ENCODE measurements at regions not wholly inside any gene's neighbourhood (a gene's known extent, or its start where the extent isn't known, plus 50 kb on each side); places are given as distances from the start of the nearest gene placed in this dataset.

DNA sequence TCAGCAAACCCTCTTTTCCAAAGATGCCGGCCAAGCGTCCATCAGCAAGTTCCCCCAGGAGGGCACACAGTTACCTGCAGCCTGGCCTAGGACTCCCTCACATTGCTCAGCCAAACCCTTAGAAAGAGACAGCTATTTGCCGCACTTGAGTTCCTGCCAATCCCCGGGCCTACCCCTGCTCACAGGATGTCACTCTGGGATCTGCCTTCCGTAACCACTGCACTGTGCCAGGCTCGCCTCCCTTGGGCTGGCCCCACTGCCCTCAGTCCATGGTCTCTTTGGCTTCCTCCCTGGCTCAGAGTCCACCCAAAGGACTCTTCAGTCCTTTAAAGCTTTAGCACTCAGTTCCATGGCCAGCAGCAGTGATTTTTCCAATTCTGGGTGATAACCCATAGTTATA is 128.3 kb downstream of the NSG2 start:
- no peak for TF ChIP-seq CTCF (IDR thresholded peaks at IDR 0.05)
- Histone ChIP-seq H3K4me3 (no peak overlapping the region), H3K27ac (no peak overlapping the region)
- peak; percentile 55 for DNase-seq (ENCODE audit: low spot score)

DNA sequence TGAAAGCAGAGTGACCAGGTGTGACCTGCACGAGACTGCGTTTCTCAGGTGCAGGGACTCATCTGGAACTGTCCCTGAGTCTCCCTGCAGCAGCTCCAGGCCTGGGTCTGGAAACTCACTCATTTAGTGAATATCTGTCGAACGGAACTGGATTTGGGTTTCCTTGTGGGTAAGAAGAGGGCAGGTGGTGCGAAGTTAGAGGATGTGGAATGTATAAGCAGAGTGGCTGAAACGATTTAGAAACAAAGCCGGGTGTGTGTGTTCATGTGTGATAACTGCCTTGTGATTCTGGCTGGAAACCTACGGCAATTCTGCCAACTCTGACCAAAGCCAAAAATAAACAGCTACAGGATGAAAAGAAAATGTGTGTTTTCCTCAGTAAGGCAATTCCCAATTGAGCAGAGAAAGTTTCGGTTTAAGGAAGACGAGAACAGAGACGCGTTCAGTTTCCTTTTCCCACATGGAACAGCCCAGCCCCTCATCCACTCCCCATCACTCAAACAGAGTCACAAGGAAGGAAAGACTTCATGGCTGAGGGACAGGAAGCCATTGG is 130.3 kb downstream of the NSG2 start:
- no peak for DNase-seq (ENCODE audit: low spot score)
- TF ChIP-seq CTCF (IDR thresholded peaks at IDR 0.05) = no peak
- peak overlapping the region; percentile 30 for H3K4me3 ChIP-seq
- no peak overlapping the region for H3K27ac ChIP-seq

- Histone ChIP-seq H3K27ac (no peak overlapping the region), H3K4me3 (no peak overlapping the region)
- no peak for TF ChIP-seq CTCF (IDR thresholded peaks at IDR 0.05)
- no peak for DNase-seq (ENCODE audit: low spot score)
These were observed 131.0 kb downstream of the NSG2 start for GRCh38 chr5:174176511-174176910.

GRCh38 chr5:174177531-174177930 is 132.0 kb downstream of the NSG2 start:
- Histone ChIP-seq H3K4me3 (no peak overlapping the region), H3K27ac (no peak overlapping the region)
- TF ChIP-seq CTCF (IDR thresholded peaks at IDR 0.05) = no peak
- no peak for DNase-seq (ENCODE audit: low spot score)

- no peak for DNase-seq (ENCODE audit: low spot score)
- Histone ChIP-seq H3K27ac (no peak overlapping the region), H3K4me3 (no peak overlapping the region)
- no peak for TF ChIP-seq CTCF (IDR thresholded peaks at IDR 0.05)
These were observed 132.6 kb downstream of the NSG2 start for GRCh38 chr5:174177976-174178605.

DNA sequence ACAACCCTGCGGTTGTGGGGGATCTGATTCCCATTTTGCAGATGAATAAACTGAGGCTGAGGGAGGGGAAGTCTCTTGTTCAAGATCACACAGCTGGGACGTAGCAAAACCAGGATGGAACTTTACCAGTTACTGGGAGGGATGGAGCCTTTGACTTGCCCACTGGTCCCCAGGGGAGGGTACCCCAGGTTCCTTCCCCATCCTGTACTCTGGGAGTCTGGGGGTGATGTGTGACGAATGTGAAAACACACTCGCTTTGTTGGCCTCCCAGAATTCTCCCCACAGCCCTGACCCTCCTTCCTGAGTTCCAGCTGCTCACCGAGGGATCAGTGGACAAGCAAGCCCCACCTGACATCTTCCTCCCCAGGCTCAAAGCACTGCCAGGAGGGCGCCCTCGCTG is 135.1 kb downstream of the NSG2 start:
- TF ChIP-seq CTCF (IDR thresholded peaks at IDR 0.05) = no peak
- Histone ChIP-seq H3K27ac (no peak overlapping the region), H3K4me3 (no peak overlapping the region)
- DNase-seq (ENCODE audit: low spot score) = no peak

- Histone ChIP-seq H3K27ac (no peak overlapping the region), H3K4me3 (no peak overlapping the region)
- no peak for DNase-seq (ENCODE audit: low spot score)
- TF ChIP-seq CTCF (IDR thresholded peaks at IDR 0.05) = no peak
These were observed 136.6 kb downstream of the NSG2 start for GRCh38 chr5:174182111-174182510.

All from coronary artery (tissue), 2 donors.